OCI-LY1 (cell line): ENCODE measurements at regions not wholly inside any gene's neighbourhood (a gene's known extent, or its start where the extent isn't known, plus 50 kb on each side); places are given as distances from the start of the nearest gene placed in this dataset.

Source experiments
- CTCF ChIP-seq: fragments of 200-600 bp; sonication (generic), shearing (Covaris generic); IDR thresholded peaks from 2 replicates; pipeline ENCODE4 v1.5.1; 2017; ENCODE audit warnings: mild to moderate bottlenecking, antibody characterized with exemption, low read length, moderate library complexity, mixed read lengths
- EZH2 ChIP-seq: fragments of 200-600 bp; sonication (generic), shearing (Covaris generic); IDR thresholded peaks from 2 replicates; pipeline ENCODE4 v1.8.0; 2017; ENCODE audit warnings: borderline replicate concordance, mixed run types, mild to moderate bottlenecking, antibody characterized with exemption, low read length, moderate library complexity, mixed read lengths

GRCh38 chr16:61364990-61365389, 671.2 kb downstream of the CDH8 start:
- TF ChIP-seq CTCF (no peak), EZH2 (no peak)
